Medulla oblongata (tissue), 1 donor: ENCODE measurements at regions not wholly inside any gene's neighbourhood (a gene's known extent, or its start where the extent isn't known, plus 50 kb on each side); places are given as distances from the start of the nearest gene placed in this dataset.

Source experiments
- DNase-seq: peaks from one replicate; pipeline ENCODE4 v3.0.0-alpha.2; 2015; ENCODE audit errors: extremely low spot score

DNA sequence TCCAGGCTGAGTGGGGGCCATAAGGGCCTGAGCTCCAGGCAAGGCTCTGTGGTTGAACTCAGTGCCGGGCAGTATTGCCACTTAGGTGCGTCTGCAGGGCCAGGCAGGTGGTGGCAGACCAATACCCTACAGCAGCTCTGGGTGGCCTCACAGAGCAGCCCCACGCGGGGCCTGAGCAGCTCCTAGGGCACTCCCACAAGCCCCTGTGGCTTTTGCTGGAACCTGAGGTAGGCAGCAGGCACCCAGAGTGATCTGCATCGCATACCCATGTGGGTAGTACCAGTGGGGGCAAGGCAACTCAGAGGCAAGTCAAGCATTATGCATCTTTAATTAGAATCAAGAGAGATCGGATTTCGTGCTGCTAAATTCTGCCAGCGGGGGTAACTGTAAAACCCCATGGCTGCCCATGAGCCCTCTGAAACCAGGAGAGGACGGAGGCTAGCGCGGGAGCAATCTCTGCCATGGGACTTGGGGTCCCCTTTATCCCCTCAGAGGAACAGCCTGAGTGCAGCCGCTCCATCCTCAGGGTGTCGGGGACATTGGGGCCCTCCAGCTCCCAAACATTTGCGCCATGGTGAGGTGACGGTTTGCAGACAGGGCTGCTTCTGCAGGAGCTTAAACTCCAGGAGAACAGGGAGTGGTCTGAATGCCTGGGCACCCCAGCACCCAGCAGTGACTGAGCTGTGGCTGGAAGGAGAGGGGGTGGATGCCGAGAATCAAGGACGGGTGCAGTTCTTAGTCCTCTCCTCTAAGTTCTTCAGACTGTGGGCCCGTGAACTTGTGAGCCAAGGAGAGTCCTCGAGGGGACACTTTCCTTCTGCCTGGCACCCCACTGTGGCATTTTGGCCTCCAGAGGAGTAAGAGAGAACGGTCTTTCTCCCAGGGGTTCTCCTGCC is 62.4 kb upstream of the PCSK6 start:
- DNase-seq: no peak

DNA sequence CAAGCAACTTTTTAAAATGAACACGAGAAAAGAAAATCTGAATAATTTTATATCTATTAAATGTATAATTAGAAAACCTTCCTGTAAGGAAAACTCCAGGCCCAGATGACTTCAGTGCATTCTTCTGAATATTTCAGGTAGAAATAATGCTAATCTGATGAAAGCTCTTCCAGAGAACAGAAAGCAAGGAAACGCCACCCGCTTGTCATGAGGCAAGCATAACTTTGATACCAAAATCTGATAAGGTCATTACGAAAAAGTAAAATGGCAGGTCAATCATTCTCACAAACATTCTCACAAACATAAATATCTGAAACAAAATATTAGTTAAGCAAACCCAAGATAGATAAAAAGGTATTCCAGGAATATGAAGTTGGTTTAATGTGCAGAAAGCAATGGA is 60.6 kb upstream of the PCSK6 start:
- no peak for DNase-seq

DNA sequence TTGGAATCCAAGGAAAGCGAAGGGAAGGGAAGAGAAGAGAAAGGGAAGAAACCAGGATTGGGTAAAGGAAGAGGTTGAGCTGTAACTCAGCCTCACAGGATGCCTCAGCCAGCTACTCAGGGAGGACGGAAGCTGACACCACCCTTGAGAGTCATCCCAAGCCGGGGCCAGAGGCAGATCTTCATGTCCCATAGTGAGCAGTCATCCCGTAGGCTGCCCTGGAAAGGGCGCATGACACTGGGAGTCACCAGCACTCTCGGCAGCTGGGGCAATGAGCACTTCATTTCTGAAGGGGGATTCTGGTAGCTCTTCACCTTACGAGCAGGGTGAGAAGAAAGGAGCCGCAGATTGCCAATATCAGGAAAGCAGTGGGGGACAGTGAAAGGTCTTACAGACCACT is 60.1 kb upstream of the PCSK6 start:
- DNase-seq: no peak

DNA sequence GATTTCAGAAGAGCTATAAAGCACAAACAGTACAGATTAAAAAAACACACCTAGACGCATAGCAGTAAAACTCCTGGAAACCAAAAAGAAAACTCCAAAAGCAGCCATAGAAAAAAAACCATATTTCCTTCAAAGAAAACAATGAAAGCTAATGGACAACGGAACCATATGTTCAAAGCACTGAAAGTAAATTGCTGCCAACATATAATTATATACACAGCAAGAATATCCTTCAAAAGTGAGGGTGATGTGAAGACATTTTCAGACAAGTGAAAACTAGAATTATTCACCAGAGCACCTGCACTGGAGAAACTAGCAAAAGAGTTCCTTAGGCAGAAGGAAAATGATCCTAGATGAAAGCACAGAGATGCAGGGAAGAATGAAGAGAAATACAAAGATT is 58.2 kb upstream of the PCSK6 start:
- no peak for DNase-seq

DNA sequence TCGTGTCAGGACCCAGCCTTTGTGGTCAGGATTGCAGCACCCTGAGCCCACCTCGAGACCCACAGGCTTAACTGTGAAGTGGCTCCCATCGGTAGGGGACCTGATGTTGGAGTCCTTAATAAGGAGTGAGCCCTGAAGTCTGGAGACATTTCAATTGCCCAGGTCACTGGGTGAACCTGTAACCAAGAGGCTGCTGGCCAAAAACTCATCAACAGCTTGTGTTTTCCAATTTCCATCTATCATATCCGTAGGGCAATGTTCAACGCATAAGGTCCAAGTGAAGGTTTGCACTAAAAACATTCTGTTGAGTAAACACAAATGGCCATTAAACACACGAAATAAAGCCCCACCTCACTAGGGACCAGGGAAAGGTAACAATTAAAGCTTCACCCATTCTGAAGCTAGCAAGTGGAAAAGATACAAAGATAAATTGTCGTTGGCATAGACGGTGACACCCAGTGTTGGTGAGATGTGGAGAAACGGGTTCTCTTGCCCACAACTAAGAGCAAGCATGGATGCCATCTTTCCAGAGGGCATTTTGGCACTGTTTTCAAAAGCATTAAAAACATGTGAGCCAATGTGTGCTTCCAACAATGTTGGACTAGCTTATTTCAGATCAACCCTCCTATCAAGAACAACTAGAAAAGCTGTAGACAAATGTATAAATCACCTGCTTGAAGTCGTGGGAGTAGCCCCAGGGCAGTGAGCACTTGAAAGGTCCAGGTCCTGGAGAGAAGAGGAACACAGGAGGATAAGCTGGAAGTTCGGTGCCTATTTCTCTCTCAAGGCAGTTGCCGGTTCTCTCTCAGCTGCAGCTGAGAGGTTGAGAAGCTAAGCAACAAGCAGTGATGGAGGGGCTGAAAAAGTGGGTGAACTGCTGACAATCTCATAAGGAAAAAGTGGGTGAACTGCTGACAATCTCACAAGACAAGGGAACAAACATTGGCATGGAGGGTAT is 56.3 kb upstream of the PCSK6 start:
- DNase-seq: no peak

DNA sequence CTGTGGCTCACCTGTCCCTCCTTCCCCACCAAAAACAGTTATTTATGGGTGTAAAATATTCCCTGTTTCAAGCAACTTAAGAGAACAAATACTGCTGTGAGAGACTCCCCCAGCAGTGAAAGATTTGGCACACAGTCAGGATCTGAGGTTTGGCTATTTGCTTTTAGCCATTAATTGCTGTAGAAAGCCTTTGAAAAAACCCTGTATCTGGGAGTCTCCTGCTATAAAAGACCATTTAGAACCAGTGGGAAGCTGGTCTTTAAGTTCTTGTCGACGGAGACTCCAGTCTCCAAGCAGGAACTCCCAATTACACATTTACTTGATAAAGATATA is 55.1 kb upstream of the PCSK6 start:
- no peak for DNase-seq

DNA sequence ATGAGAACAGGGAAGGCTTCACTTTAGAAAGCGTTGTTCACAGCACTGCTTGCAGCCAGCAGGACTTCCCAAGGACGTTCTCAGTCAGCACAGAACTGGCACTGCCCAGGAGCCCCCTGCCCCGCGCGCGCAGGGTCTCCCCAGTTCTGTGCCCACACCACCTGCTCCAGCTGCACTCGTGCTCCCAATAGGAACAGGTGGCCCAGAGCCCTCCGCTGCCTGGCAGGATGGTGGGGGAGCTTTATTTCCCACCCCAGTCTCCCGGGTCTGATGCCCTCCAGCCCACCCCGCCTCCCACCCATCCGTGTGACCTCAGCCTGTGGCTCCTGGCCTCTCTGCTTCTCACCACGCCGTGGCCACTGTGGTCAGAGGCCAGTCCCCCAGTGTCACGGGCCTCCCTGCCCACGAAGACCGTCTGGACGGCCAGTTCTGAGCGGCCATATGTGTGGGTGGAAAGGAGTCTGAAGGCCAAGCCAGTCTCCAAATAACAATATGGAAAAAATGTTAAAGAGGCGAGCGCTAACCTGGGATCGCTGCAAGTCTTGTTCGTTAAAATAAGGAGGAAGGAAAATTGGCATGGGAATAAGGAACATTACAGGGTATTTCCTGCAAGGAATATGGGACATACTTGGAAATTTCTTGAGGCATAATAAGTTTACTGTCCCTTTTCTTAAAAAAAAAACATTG is 54.6 kb upstream of the PCSK6 start:
- DNase-seq: no peak

DNA sequence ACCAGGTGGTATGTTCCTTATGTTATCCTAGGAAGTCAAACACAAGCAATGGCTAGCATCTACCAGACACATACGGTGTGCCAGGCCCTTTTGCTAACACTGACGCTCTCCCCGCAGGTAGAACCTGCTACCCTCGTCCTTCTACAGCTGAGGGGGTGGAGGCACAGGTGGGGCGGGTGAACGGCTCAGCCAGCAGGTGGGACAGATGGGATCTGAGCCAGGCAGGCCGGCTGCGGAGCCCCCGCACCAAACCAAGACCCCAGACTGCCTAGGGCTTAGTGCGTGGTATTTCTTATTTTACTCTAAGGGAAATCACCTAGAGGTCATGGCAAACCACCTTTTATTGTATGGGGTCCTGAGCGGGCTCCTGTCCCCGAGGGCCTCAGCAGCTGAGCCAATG is 53.9 kb upstream of the PCSK6 start:
- DNase-seq: no peak

DNA sequence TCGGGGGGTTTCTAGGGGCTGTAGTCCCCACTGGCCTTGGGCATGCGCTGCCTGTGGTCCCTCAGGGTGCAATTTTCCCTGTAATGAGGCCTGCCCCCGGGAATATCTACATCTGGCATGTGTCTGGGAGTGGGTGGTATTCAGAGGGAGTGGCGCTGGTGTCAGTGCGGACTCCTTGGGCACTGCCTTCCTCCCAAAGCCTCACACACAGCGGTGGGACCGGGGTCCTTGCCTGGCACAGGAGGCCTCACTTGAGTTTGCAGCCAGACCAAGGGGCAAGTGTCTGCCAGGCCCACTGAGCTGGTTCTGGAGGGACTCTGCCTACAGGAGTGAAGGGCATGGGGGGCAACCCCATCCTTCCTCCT is 53.5 kb upstream of the PCSK6 start:
- DNase-seq: no peak

DNA sequence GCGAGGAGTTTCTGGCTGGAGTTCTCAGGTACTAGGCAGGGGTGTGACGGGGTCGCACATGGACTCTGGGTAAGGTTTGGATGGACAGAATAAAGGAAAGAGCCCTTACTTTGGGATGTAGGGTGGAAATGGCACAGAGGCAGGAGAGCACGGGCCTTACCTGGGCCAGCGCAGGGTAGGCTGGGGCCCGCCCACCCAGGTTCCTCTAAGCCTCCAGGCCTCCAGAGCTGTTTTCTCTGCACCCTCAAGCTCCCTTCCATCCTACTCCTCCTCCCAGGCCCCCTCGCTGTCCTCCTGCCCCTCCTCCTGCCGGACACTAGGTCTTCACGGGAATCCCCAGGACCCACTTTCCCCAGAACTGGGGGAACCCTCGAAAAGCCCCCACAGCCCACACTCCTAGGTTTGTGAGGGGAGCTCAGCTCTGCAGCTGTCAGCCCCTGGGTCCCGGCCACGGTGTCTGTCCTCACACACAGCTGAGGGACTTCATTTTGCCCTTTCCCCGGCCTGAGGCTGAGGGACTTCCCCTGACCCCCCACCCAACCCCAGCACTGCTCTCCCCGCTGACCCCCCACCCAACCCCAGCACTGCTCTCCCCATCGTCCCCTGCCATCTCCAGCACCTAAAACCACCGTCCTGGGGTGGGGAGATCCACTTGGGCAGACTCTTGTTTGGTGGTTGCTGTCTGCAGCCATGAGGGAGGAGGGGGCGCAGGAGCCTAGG is 53.0 kb upstream of the PCSK6 start:
- DNase-seq: no peak

DNA sequence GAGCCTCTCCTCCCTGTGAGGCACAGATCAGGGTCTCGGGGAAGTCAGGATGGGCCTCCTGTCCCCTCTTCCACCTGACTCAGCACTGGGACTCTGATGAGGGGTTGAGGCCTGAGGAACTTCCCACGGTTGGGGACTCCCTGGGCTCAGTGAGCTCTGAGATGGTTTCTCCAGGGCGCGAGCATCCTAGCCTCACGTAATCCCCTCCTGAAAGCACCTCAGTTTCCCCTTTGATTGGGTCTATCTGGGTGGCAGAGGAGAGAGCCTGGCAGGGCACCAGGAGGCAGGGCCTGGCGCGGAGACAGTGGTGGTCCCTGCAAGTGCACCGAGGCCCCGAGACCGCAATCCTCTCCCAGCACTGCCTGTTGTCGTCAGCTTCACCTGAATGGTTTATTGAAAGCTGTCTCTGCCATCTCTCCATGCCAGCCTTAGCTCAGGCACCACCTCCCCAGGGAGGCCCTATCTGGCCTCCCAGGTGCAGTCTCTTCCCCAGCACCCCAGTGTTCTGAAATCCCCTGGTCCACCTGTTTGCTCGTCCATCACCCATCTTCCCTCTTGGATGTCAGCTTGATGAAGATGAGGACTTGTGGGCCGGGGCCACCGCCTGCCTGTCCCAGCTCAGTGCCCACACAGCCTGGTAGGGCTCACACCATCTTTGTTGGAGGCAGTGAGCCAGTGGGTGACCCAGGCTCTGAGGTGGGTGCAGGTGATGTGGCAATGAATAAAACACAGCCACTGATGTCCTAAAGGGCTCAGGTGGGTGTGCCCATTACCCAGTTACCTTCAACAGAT is 52.2 kb upstream of the PCSK6 start:
- DNase-seq: no peak

DNA sequence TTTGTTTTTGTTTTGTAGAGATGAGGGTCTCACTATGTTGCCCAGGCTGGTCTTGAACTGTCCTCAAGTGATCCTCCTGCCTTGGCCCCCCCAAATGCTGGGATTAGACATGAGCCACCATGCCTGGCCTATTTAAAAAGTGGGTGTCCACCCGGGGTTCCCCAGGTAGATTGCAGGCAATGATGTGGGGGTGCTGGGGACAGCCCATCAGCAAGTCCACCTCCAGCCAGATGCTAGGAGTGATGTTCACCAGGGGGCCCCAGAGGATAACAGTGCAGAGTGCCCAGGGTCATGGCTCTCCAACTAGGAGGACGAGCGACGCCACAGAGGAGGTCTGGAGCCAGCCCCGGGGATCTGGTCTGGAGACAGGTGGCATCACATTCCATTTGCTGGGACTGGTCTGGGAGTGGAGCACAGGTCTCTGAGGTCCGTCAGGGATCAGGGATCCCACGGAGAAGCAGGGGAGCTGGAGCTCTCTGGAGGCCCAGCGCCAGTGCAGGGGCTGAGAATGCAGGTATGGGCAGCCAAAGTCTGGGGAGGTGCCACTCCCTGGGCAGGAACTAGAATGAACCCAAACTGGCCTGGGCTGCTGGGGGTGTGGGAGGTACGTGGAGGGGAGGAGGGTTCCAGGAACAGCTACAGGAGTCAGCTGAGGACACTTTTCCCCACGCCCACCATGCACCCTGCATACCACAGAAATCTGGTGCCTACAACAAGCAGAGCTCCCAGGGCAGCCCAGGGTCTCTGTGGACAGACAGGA is 51.2 kb upstream of the PCSK6 start:
- no peak for DNase-seq

DNA sequence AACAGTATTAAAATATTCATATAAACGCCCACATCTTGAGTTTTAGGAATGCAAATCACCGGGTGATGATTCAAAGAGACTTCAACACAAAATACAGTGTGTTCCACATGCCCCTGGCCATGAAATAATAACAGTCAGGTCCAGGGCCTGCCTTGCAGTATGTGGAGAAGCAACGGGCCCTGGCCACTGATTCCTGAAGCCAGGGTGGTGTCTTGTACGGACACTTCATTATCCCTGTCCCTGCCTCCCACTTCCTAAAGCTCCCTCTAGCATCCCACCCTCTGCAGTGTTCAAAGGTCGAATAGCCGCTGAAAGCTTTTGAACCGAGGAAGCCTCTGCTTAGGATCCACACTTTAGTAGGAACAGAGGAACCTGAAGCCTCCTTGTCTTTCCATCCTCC is 50.4 kb upstream of the PCSK6 start:
- DNase-seq: no peak

DNA sequence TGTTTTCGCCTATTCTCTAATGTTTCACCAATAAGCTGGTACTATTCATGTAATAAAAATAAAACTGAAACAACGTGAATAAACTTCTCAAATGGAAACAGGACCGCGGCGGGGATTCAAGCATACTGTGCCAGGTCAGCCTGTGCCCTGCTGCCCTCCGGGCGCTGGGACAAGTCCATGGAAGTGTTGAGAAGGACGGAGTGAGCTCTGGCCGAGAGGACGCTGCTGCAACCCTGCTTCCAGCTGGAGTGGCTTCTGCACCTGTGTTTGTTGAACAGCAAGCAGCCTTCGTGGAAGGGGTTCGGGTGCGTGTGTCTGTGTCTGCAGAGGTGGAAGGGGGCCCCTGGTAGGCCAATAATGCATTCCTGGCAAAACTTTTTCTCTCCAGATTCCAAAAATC is 50.0 kb upstream of the PCSK6 start:
- no peak for DNase-seq
